ENCODE measurements at regions not wholly inside any gene's neighbourhood (a gene's known extent, or its start where the extent isn't known, plus 50 kb on each side); places are given as distances from the start of the nearest gene placed in this dataset.

DNA sequence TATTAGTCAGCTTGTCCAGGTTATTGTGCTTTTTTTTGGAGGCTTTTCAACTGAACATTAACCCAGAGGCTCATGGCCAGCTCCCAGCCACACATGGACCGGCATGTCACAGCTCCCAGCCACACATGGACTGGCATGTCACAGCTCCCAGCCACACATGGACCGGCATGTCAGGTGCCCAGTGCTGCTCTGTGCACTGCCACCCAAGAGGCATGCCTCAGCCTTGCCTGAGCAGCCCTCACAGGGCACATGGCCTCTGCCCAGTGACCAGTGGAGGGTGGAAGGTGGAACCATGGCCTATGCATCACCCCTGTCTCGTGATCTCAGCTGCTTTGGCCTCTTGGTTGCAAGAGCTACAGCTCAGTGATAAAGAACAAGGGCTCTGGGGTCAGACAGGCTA is 119.8 kb downstream of the OAT start:
- TF ChIP-seq CTCF (IDR thresholded peaks at IDR 0.05; ENCODE audit: low read depth, low read length, poor library complexity, severe bottlenecking) (no peak), EZH2phosphoT487 (IDR thresholded peaks at IDR 0.05; ENCODE audit: borderline replicate concordance, low read length) (no peak)
